GM18502 (cell line): ENCODE measurements at regions not wholly inside any gene's neighbourhood (a gene's known extent, or its start where the extent isn't known, plus 50 kb on each side); places are given as distances from the start of the nearest gene placed in this dataset.
"Not testable (repeated sequence)": the region's sequence is repeated elsewhere in the genome, so short reads cannot be mapped to it uniquely, and the experiment has no call there.

Source experiments
- ATAC-seq: cut with Tn5 transposase; IDR thresholded peaks from one replicate; pipeline ENCODE4 v1.9.1; 2021; ENCODE audit warnings: mild to moderate bottlenecking; ENCODE audit not compliant: unreplicated experiment, poor library complexity

- no peak for ATAC-seq
These were observed 155.7 kb upstream of the DTNBP1 start for GRCh38 chr6:15818491-15818890.

- ATAC-seq = no peak
These were observed 155.2 kb upstream of the DTNBP1 start for GRCh38 chr6:15818044-15818443.

- ATAC-seq = no peak
These were observed 154.3 kb upstream of the DTNBP1 start for GRCh38 chr6:15817100-15817499.

- ATAC-seq = no peak
These were observed 153.8 kb upstream of the DTNBP1 start for GRCh38 chr6:15816661-15817060.

GRCh38 chr6:15813698-15814097 lies 150.9 kb upstream of the DTNBP1 start:
- not testable (repeated sequence) for ATAC-seq

- ATAC-seq = no peak
These were observed 148.3 kb upstream of the DTNBP1 start for GRCh38 chr6:15811107-15811506.

- ATAC-seq = no peak
These were observed 147.8 kb upstream of the DTNBP1 start for GRCh38 chr6:15810618-15811017.

- no peak for ATAC-seq
These were observed 146.5 kb upstream of the DTNBP1 start for GRCh38 chr6:15809367-15809766.

GRCh38 chr6:15804164-15805154 lies 141.6 kb upstream of the DTNBP1 start:
- no peak for ATAC-seq

GRCh38 chr6:15802466-15802865 lies 139.6 kb upstream of the DTNBP1 start:
- ATAC-seq = no peak

GRCh38 chr6:15801912-15802311 lies 139.1 kb upstream of the DTNBP1 start:
- ATAC-seq = no peak

- ATAC-seq = no peak
These were observed 138.2 kb upstream of the DTNBP1 start for GRCh38 chr6:15800841-15801617.

GRCh38 chr6:15798533-15799255 lies 135.9 kb upstream of the DTNBP1 start:
- ATAC-seq = no peak

- no peak for ATAC-seq
These were observed 134.0 kb upstream of the DTNBP1 start for GRCh38 chr6:15796844-15797243.

- ATAC-seq = no peak
These were observed 133.4 kb upstream of the DTNBP1 start for GRCh38 chr6:15796130-15796771.

GRCh38 chr6:15793826-15794225 lies 131.0 kb upstream of the DTNBP1 start:
- no peak for ATAC-seq

- ATAC-seq = no peak
These were observed 130.5 kb upstream of the DTNBP1 start for GRCh38 chr6:15793288-15793687.

- no peak for ATAC-seq
These were observed 130.0 kb upstream of the DTNBP1 start for GRCh38 chr6:15792842-15793241.

- no peak for ATAC-seq
These were observed 128.8 kb upstream of the DTNBP1 start for GRCh38 chr6:15791448-15792181.
